Lower lobe of right lung (tissue), 2 donors: ENCODE measurements at regions not wholly inside any gene's neighbourhood (a gene's known extent, or its start where the extent isn't known, plus 50 kb on each side); places are given as distances from the start of the nearest gene placed in this dataset.
A peak's percentile ranks its signal among the peaks of the same experiment; 100 is the strongest.

Experiments used
- ATAC-seq, 2 donors: fragments of 200-7000 bp; cut with Tn5 transposase; one replicate each; pipeline ENCODE4 v1.9.1; 2020 to 2022; ENCODE audit warnings: mild to moderate bottlenecking in 2 of 2, moderate library complexity in 2 of 2
- DNase-seq: peaks from one replicate; pipeline ENCODE4 v3.0.0-alpha.2; 2020
- H3K27ac ChIP-seq: fragments of 200-600 bp; one replicate; pipeline ENCODE4 v1.8.0; 2022
- H3K27me3 ChIP-seq: fragments of 200-600 bp; one replicate; pipeline ENCODE4 v1.8.0; 2022; ENCODE audit warnings: low read depth
- H3K36me3 ChIP-seq: fragments of 200-600 bp; one replicate; pipeline ENCODE4 v1.8.0; 2022; ENCODE audit warnings: mild to moderate bottlenecking
- H3K4me1 ChIP-seq: fragments of 200-600 bp; one replicate; pipeline ENCODE4 v1.8.0; 2022
- H3K4me3 ChIP-seq: fragments of 200-600 bp; one replicate; pipeline ENCODE4 v1.8.0; 2022; ENCODE audit warnings: mild to moderate bottlenecking
- H3K9me3 ChIP-seq: fragments of 200-600 bp; one replicate; pipeline ENCODE4 v1.8.0; 2022
- CTCF ChIP-seq: fragments of 200-600 bp; IDR thresholded peaks from one replicate; pipeline ENCODE4 v1.8.0; 2022; ENCODE audit warnings: antibody characterized with exemption, mild to moderate bottlenecking
- intact Hi-C: fragments of 100-400 bp; cut with DNase I; formaldehyde crosslinking; loops from one replicate; pipeline ENCODE4 v1.11.0; 2022
- donor health status: DM: no; HTN: yes; CAD: no; lungs with severe emphysema.

GRCh38 chr12:115169981-115170380, 486.0 kb upstream of the TBX3 start:
- no peaks in the 10 kb centered on the region for H3K4me1 ChIP-seq
- intact Hi-C loops, result no loop called here
- no peaks in the 10 kb centered on the region for H3K9me3 ChIP-seq
- H3K27ac ChIP-seq, result no peak overlapping the region
- H3K4me3 ChIP-seq, result no peak overlapping the region
- H3K27me3 ChIP-seq, result no peaks in the 10 kb centered on the region
- no peak for TF ChIP-seq CTCF
- no peak for ATAC-seq
- no peaks in the 10 kb centered on the region for H3K36me3 ChIP-seq
- DNase-seq, result no peak

GRCh38 chr12:115166698-115167315, 482.8 kb upstream of the TBX3 start:
- no peak for ATAC-seq
- Histone ChIP-seq H3K36me3 (no peaks in the 10 kb centered on the region), H3K4me1 (no peaks in the 10 kb centered on the region), H3K27me3 (no peaks in the 10 kb centered on the region), H3K27ac (no peak overlapping the region), H3K9me3 (no peaks in the 10 kb centered on the region), H3K4me3 (no peak overlapping the region)
- no peak for DNase-seq
- intact Hi-C loops, result no loop called here
- peak; percentile 28 for TF ChIP-seq CTCF

GRCh38 chr12:115163710-115164109, 479.7 kb upstream of the TBX3 start:
- ATAC-seq (no peak), DNase-seq (no peak)
- no peaks in the 10 kb centered on the region for H3K9me3 ChIP-seq
- H3K36me3 ChIP-seq, result no peaks in the 10 kb centered on the region
- no peaks in the 10 kb centered on the region for H3K4me1 ChIP-seq
- intact Hi-C loops, result no loop called here
- no peak for TF ChIP-seq CTCF
- no peak overlapping the region for H3K27ac ChIP-seq
- H3K4me3 ChIP-seq, result no peak overlapping the region
- H3K27me3 ChIP-seq, result no peaks in the 10 kb centered on the region

GRCh38 chr12:115160271-115161128, 476.5 kb upstream of the TBX3 start:
- no peaks in the 10 kb centered on the region for H3K36me3 ChIP-seq
- TF ChIP-seq CTCF, result no peak
- DNase-seq (no peak), ATAC-seq (no peak)
- intact Hi-C loops, result no loop called here
- no peak overlapping the region for H3K27ac ChIP-seq
- H3K4me1 ChIP-seq, result no peaks in the 10 kb centered on the region
- no peaks in the 10 kb centered on the region for H3K9me3 ChIP-seq
- no peak overlapping the region for H3K4me3 ChIP-seq
- no peaks in the 10 kb centered on the region for H3K27me3 ChIP-seq

- no peak overlapping the region for H3K4me3 ChIP-seq
- ATAC-seq, result no peak
- no peak for DNase-seq
- intact Hi-C loops, result no loop called here
- no peaks in the 10 kb centered on the region for H3K27me3 ChIP-seq
- no peak overlapping the region for H3K27ac ChIP-seq
- H3K9me3 ChIP-seq, result no peaks in the 10 kb centered on the region
- no peaks in the 10 kb centered on the region for H3K36me3 ChIP-seq
- no peaks in the 10 kb centered on the region for H3K4me1 ChIP-seq
- no peak for TF ChIP-seq CTCF
These were observed 474.8 kb upstream of the TBX3 start for GRCh38 chr12:115158816-115159215.
